AG09319 (cell line): ENCODE measurements at regions not wholly inside any gene's neighbourhood (a gene's known extent, or its start where the extent isn't known, plus 50 kb on each side); places are given as distances from the start of the nearest gene placed in this dataset.

Experiments used
- DNase-seq: peaks from one replicate; pipeline ENCODE4 v3.0.0-alpha.2; 2010; ENCODE audit warnings: low read depth; ENCODE audit errors: extremely low read depth
- CTCF ChIP-seq: IDR thresholded peaks from 2 replicates; pipeline ENCODE4 v1.5.1; 2011; ENCODE audit warnings: low read depth, mild to moderate bottlenecking, inconsistent platforms, low read length, moderate library complexity

- no peak for DNase-seq
- no peak for TF ChIP-seq CTCF
Measured at GRCh38 chr2:188666503-188666902, 307.7 kb upstream of the COL3A1 start.

GRCh38 chr2:188668017-188668680 lies 306.0 kb upstream of the COL3A1 start:
- TF ChIP-seq CTCF, result no peak
- DNase-seq, result peak; percentile 69

- no peak for TF ChIP-seq CTCF
- DNase-seq, result no peak
Measured at GRCh38 chr2:188675391-188676009, 298.7 kb upstream of the COL3A1 start.

- no peak for TF ChIP-seq CTCF
- no peak for DNase-seq
Measured at GRCh38 chr2:188676010-188676400, 298.2 kb upstream of the COL3A1 start.

GRCh38 chr2:188677142-188677541 lies 297.0 kb upstream of the COL3A1 start:
- no peak for TF ChIP-seq CTCF

GRCh38 chr2:188678882-188679281 lies 295.3 kb upstream of the COL3A1 start:
- DNase-seq, result no peak
- no peak for TF ChIP-seq CTCF

More at GRCh38 chr2:188677142-188677541, 297.0 kb upstream of the COL3A1 start:
- no peak for DNase-seq

- TF ChIP-seq CTCF, result no peak
Measured at GRCh38 chr2:188682838-188683237, 291.3 kb upstream of the COL3A1 start.

More at GRCh38 chr2:188682838-188683237, 291.3 kb upstream of the COL3A1 start:
- no peak for DNase-seq
